ENCODE measurements at regions not wholly inside any gene's neighbourhood (a gene's known extent, or its start where the extent isn't known, plus 50 kb on each side); places are given as distances from the start of the nearest gene placed in this dataset.
"Not testable (repeated sequence)": the region's sequence is repeated elsewhere in the genome, so short reads cannot be mapped to it uniquely, and the experiment has no call there.

- no peak for DNase-seq (ENCODE audit: low spot score in 2 of 2)
- H3K4me1 Mint-ChIP-seq, result peaks cover 4% of the 10 kb centered on the region
- H3K36me3 Mint-ChIP-seq, result peaks cover 1% of the 10 kb centered on the region
- H3K27ac Mint-ChIP-seq, result no peak overlapping the region
- H3K4me3 Mint-ChIP-seq, result no peak overlapping the region
- ATAC-seq (ENCODE audit: low read depth), result no peak
- H3K27me3 Mint-ChIP-seq, result no peaks in the 10 kb centered on the region
- H3K9me3 Mint-ChIP-seq, result peaks cover 3% of the 10 kb centered on the region
These were observed 367.3 kb upstream of the CASK start for GRCh38 chrX:42290608-42291007.

- Mint-ChIP-seq H3K36me3 (peaks cover 1% of the 10 kb centered on the region), H3K27ac (no peak overlapping the region), H3K4me1 (peaks cover 4% of the 10 kb centered on the region), H3K4me3 (no peak overlapping the region), H3K27me3 (no peaks in the 10 kb centered on the region), H3K9me3 (peaks cover 3% of the 10 kb centered on the region)
- ATAC-seq (ENCODE audit: low read depth) (no peak), DNase-seq (ENCODE audit: low spot score in 2 of 2) (no peak)
These were observed 366.4 kb upstream of the CASK start for GRCh38 chrX:42289492-42290385.

GRCh38 chrX:42285681-42286080 is 362.3 kb upstream of the CASK start:
- not testable (repeated sequence) for ATAC-seq (ENCODE audit: low read depth); H3K27ac Mint-ChIP-seq; H3K4me1 Mint-ChIP-seq; H3K9me3 Mint-ChIP-seq; H3K4me3 Mint-ChIP-seq; H3K36me3 Mint-ChIP-seq; H3K27me3 Mint-ChIP-seq; DNase-seq (ENCODE audit: low spot score in 2 of 2)

GRCh38 chrX:42276982-42277690 is 353.8 kb upstream of the CASK start:
- peaks cover 4% of the 10 kb centered on the region for H3K4me1 Mint-ChIP-seq
- ATAC-seq (ENCODE audit: low read depth) (no peak), DNase-seq (ENCODE audit: low spot score in 2 of 2) (no peak)
- H3K4me3 Mint-ChIP-seq, result no peak overlapping the region
- no peaks in the 10 kb centered on the region for H3K36me3 Mint-ChIP-seq
- no peaks in the 10 kb centered on the region for H3K9me3 Mint-ChIP-seq
- no peaks in the 10 kb centered on the region for H3K27me3 Mint-ChIP-seq
- H3K27ac Mint-ChIP-seq, result no peak overlapping the region

GRCh38 chrX:42274151-42274550 is 350.8 kb upstream of the CASK start:
- no peak for DNase-seq (ENCODE audit: low spot score in 2 of 2)
- no peaks in the 10 kb centered on the region for H3K36me3 Mint-ChIP-seq
- peaks cover 4% of the 10 kb centered on the region for H3K4me1 Mint-ChIP-seq
- no peak for ATAC-seq (ENCODE audit: low read depth)
- H3K27ac Mint-ChIP-seq, result no peak overlapping the region
- H3K9me3 Mint-ChIP-seq, result no peaks in the 10 kb centered on the region
- no peak overlapping the region for H3K4me3 Mint-ChIP-seq
- no peaks in the 10 kb centered on the region for H3K27me3 Mint-ChIP-seq

GRCh38 chrX:42273387-42273786 is 350.0 kb upstream of the CASK start:
- H3K27me3 Mint-ChIP-seq, result no peaks in the 10 kb centered on the region
- H3K36me3 Mint-ChIP-seq, result no peaks in the 10 kb centered on the region
- ATAC-seq (ENCODE audit: low read depth) (no peak), DNase-seq (ENCODE audit: low spot score in 2 of 2) (no peak)
- peaks cover 4% of the 10 kb centered on the region for H3K4me1 Mint-ChIP-seq
- H3K9me3 Mint-ChIP-seq, result no peaks in the 10 kb centered on the region
- H3K4me3 Mint-ChIP-seq, result no peak overlapping the region
- no peak overlapping the region for H3K27ac Mint-ChIP-seq

GRCh38 chrX:42269186-42269585 is 345.8 kb upstream of the CASK start:
- Mint-ChIP-seq H3K36me3 (no peaks in the 10 kb centered on the region), H3K4me3 (no peak overlapping the region), H3K27me3 (no peaks in the 10 kb centered on the region), H3K4me1 (no peaks in the 10 kb centered on the region), H3K9me3 (no peaks in the 10 kb centered on the region), H3K27ac (no peak overlapping the region)
- DNase-seq (ENCODE audit: low spot score in 2 of 2), result no peak
- no peak for ATAC-seq (ENCODE audit: low read depth)

- Mint-ChIP-seq H3K36me3 (peaks cover 2% of the 10 kb centered on the region), H3K4me1 (peaks cover 3% of the 10 kb centered on the region), H3K9me3 (peaks cover 3% of the 10 kb centered on the region), H3K27me3 (no peaks in the 10 kb centered on the region), H3K27ac (no peak overlapping the region), H3K4me3 (no peak overlapping the region)
- ATAC-seq (ENCODE audit: low read depth), result no peak
- DNase-seq (ENCODE audit: low spot score in 2 of 2), result no peak
These were observed 337.5 kb upstream of the CASK start for GRCh38 chrX:42260854-42261253.

- no peaks in the 10 kb centered on the region for H3K9me3 Mint-ChIP-seq
- peaks cover 8% of the 10 kb centered on the region for H3K4me1 Mint-ChIP-seq
- H3K27me3 Mint-ChIP-seq, result peaks cover 8% of the 10 kb centered on the region
- no peak overlapping the region for H3K27ac Mint-ChIP-seq
- no peak overlapping the region for H3K4me3 Mint-ChIP-seq
- no peak for DNase-seq (ENCODE audit: low spot score in 2 of 2)
- no peaks in the 10 kb centered on the region for H3K36me3 Mint-ChIP-seq
- no peak for ATAC-seq (ENCODE audit: low read depth)
These were observed 324.9 kb upstream of the CASK start for GRCh38 chrX:42248226-42248625.

- Mint-ChIP-seq H3K27me3 (peaks cover 8% of the 10 kb centered on the region), H3K36me3 (no peaks in the 10 kb centered on the region), H3K27ac (no peak overlapping the region), H3K4me3 (peak overlapping the region; percentile 24), H3K4me1 (peaks cover 8% of the 10 kb centered on the region), H3K9me3 (no peaks in the 10 kb centered on the region)
- DNase-seq (ENCODE audit: low spot score in 2 of 2) (no peak), ATAC-seq (ENCODE audit: low read depth) (no peak)
These were observed 323.9 kb upstream of the CASK start for GRCh38 chrX:42247241-42247640.

GRCh38 chrX:42246814-42247213 is 323.5 kb upstream of the CASK start:
- Mint-ChIP-seq H3K4me1 (peaks cover 8% of the 10 kb centered on the region), H3K27ac (no peak overlapping the region), H3K27me3 (peaks cover 8% of the 10 kb centered on the region), H3K4me3 (no peak overlapping the region), H3K36me3 (no peaks in the 10 kb centered on the region), H3K9me3 (no peaks in the 10 kb centered on the region)
- DNase-seq (ENCODE audit: low spot score in 2 of 2), result no peak
- no peak for ATAC-seq (ENCODE audit: low read depth)

GRCh38 chrX:42242004-42242403 is 318.6 kb upstream of the CASK start:
- H3K27ac Mint-ChIP-seq, result no peak overlapping the region

GRCh38 chrX:42241421-42241820 is 318.1 kb upstream of the CASK start:
- no peaks in the 10 kb centered on the region for H3K4me1 Mint-ChIP-seq
- no peak overlapping the region for H3K4me3 Mint-ChIP-seq
- ATAC-seq (ENCODE audit: low read depth) (no peak), DNase-seq (ENCODE audit: low spot score in 2 of 2) (no peak)
- H3K27me3 Mint-ChIP-seq, result no peaks in the 10 kb centered on the region
- no peaks in the 10 kb centered on the region for H3K9me3 Mint-ChIP-seq
- no peak overlapping the region for H3K27ac Mint-ChIP-seq
- no peaks in the 10 kb centered on the region for H3K36me3 Mint-ChIP-seq

More at GRCh38 chrX:42242004-42242403, 318.6 kb upstream of the CASK start:
- H3K9me3 Mint-ChIP-seq, result no peaks in the 10 kb centered on the region
- H3K4me3 Mint-ChIP-seq, result no peak overlapping the region
- H3K4me1 Mint-ChIP-seq, result peaks cover 2% of the 10 kb centered on the region
- H3K27me3 Mint-ChIP-seq, result no peaks in the 10 kb centered on the region
- no peak for DNase-seq (ENCODE audit: low spot score in 2 of 2)
- ATAC-seq (ENCODE audit: low read depth), result no peak
- H3K36me3 Mint-ChIP-seq, result no peaks in the 10 kb centered on the region

- H3K4me3 Mint-ChIP-seq, result no peak overlapping the region
- no peaks in the 10 kb centered on the region for H3K9me3 Mint-ChIP-seq
- ATAC-seq (ENCODE audit: low read depth), result no peak
- no peak overlapping the region for H3K27ac Mint-ChIP-seq
- H3K36me3 Mint-ChIP-seq, result no peaks in the 10 kb centered on the region
- no peaks in the 10 kb centered on the region for H3K27me3 Mint-ChIP-seq
- no peaks in the 10 kb centered on the region for H3K4me1 Mint-ChIP-seq
- DNase-seq (ENCODE audit: low spot score in 2 of 2), result no peak
These were observed 314.6 kb upstream of the CASK start for GRCh38 chrX:42237956-42238355.

All from memory B cell (primary cell).